NCI-H2196 treated with DMSO at 0.1 percent for 48 hours (cell line): ENCODE measurements at regions not wholly inside any gene's neighbourhood (a gene's known extent, or its start where the extent isn't known, plus 50 kb on each side); places are given as distances from the start of the nearest gene placed in this dataset.

ENCODE experiments used
- DNase-seq: peaks from one replicate; lab custom pipeline; 2025; ENCODE audit not compliant: unreplicated experiment; lab: John Stamatoyannopoulos, UW

- DNase-seq = no peak
Observed at GRCh38 chr16:50925758-50926357, 184.0 kb downstream of the CYLD start.

- no peak for DNase-seq
Observed at GRCh38 chr16:50924759-50925545, 183.1 kb downstream of the CYLD start.

- DNase-seq = no peak
Observed at GRCh38 chr16:50917950-50918703, 176.2 kb downstream of the CYLD start.

GRCh38 chr16:50916040-50916439, 174.2 kb downstream of the CYLD start:
- no peak for DNase-seq

GRCh38 chr16:50915120-50915519, 173.2 kb downstream of the CYLD start:
- no peak for DNase-seq

GRCh38 chr16:50910736-50911100, 168.8 kb downstream of the CYLD start:
- no peak for DNase-seq

- no peak for DNase-seq
Observed at GRCh38 chr16:50909831-50910735, 168.2 kb downstream of the CYLD start.

- no peak for DNase-seq
Observed at GRCh38 chr16:50908468-50908867, 166.6 kb downstream of the CYLD start.

- no peak for DNase-seq
Observed at GRCh38 chr16:50906454-50906853, 164.6 kb downstream of the CYLD start.

GRCh38 chr16:50902457-50902856, 160.6 kb downstream of the CYLD start:
- DNase-seq = no peak

GRCh38 chr16:50901062-50901461, 159.2 kb downstream of the CYLD start:
- DNase-seq = no peak

- no peak for DNase-seq
Observed at GRCh38 chr16:50900391-50900942, 158.6 kb downstream of the CYLD start.

GRCh38 chr16:50899951-50900350, 158.1 kb downstream of the CYLD start:
- DNase-seq = no peak

GRCh38 chr16:50889746-50890145, 147.9 kb downstream of the CYLD start:
- DNase-seq = no peak

GRCh38 chr16:50889276-50889675, 147.4 kb downstream of the CYLD start:
- DNase-seq = no peak

- no peak for DNase-seq
Observed at GRCh38 chr16:50888486-50889261, 146.8 kb downstream of the CYLD start.

- no peak for DNase-seq
Observed at GRCh38 chr16:50887500-50888298, 145.8 kb downstream of the CYLD start.

- no peak for DNase-seq
Observed at GRCh38 chr16:50884066-50884860, 142.4 kb downstream of the CYLD start.
